ENCODE measurements at regions not wholly inside any gene's neighbourhood (a gene's known extent, or its start where the extent isn't known, plus 50 kb on each side); places are given as distances from the start of the nearest gene placed in this dataset.
"Not testable (repeated sequence)": the region's sequence is repeated elsewhere in the genome, so short reads cannot be mapped to it uniquely, and the experiment has no call there.

- TF ChIP-seq POLR2A (IDR thresholded peaks at IDR 0.05; ENCODE audit: low read depth, low read length); TAF1 (IDR thresholded peaks at IDR 0.05; ENCODE audit: borderline replicate concordance, low read depth, low read length): not testable (repeated sequence)
Measured at GRCh38 chr3:159756279-159757207, 232.1 kb upstream of the IL12A start.

All from GM12892 (cell line).